ENCODE measurements at regions not wholly inside any gene's neighbourhood (a gene's known extent, or its start where the extent isn't known, plus 50 kb on each side); places are given as distances from the start of the nearest gene placed in this dataset.

DNA sequence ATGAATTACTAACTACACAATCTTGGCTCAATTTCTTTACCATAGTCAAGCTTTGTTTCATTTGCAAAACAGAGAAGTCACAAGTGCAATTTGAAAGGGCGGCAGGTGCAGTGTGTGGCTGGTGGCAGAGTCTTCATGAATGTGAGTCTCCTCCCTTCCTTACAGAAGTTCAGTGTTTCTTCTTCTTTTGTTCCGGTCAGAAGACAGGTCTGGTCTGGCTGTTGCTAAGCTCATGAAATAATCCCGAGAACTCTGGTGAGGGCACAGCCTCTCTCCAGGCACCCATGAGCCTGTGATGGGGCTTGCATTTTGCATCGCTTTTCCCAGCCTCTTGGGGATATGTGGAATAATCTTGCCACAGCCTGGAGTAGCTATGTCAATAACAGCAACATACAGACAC, 824.8 kb upstream of the SALL3 start:
- no peak for TF ChIP-seq CTCF (IDR thresholded peaks at IDR 0.05)
- DNase-seq (ENCODE audit: low spot score) = no peak
- no peak for ATAC-seq (ENCODE audit: low FRiP score)

DNA sequence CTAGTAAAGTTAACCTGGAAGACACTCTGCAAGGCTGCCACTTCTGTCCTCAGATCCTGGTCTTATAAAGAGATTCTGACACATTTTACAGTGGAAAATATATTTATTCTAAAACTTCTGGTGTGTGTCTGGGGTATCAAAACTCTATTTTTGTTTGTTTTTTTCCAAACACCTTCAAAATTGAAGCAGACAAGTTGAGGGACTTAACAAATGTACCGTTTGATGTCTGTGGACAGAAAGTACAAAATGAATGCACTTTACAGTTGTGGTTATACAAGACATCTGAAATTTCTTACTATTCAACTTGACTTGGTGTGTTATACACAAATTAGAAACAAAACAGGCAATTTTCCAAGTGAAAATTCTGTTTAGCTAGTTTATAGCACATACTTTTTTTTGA, 823.2 kb upstream of the SALL3 start:
- ATAC-seq (ENCODE audit: low FRiP score) = no peak
- TF ChIP-seq CTCF (IDR thresholded peaks at IDR 0.05) = no peak

DNA sequence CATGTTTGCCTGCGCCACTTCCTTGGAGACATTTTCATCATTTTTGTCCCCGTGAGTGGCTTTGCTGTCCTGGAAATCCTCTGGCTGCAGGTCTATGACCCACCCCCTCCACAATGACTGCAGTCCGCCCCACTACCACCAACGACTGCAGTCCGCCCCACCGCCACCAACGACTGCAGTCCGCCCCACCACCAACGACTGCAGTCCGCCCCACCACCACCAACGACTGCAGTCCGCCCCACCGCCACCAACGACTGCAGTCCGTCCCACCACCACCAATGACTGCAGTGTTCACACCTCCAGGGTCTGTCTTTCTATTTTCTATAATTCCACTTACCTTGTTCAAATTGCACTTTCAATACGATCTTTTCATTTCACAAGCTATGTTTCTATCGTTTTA, 820.7 kb upstream of the SALL3 start:
- DNase-seq (ENCODE audit: low spot score) (no peak), ATAC-seq (ENCODE audit: low FRiP score) (no peak)
- no peak for TF ChIP-seq CTCF (IDR thresholded peaks at IDR 0.05)

More for the DNA sequence above, 823.2 kb upstream of the SALL3 start:
- no peak for DNase-seq (ENCODE audit: low spot score)

DNA sequence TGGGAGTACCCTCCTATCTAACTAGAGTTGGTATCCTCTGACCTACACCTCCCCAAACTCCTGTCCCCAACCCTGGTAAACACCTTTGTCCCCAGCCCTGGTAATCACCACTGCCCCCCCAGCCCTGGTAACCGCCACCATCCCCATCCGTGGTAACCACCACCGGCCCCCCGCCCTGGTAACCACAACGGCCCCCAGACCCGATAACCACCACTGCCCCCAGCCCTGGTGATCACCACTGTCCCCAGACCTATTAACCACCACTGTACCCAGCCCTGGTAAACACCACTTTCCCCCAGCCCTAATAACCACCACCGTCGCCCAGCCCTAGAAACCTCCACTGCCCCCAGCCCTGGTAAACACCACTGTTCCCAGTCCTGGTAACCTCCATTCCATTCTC, 820.2 kb upstream of the SALL3 start:
- ATAC-seq (ENCODE audit: low FRiP score) = no peak
- TF ChIP-seq CTCF (IDR thresholded peaks at IDR 0.05) = no peak
- DNase-seq (ENCODE audit: low spot score) = no peak

DNA sequence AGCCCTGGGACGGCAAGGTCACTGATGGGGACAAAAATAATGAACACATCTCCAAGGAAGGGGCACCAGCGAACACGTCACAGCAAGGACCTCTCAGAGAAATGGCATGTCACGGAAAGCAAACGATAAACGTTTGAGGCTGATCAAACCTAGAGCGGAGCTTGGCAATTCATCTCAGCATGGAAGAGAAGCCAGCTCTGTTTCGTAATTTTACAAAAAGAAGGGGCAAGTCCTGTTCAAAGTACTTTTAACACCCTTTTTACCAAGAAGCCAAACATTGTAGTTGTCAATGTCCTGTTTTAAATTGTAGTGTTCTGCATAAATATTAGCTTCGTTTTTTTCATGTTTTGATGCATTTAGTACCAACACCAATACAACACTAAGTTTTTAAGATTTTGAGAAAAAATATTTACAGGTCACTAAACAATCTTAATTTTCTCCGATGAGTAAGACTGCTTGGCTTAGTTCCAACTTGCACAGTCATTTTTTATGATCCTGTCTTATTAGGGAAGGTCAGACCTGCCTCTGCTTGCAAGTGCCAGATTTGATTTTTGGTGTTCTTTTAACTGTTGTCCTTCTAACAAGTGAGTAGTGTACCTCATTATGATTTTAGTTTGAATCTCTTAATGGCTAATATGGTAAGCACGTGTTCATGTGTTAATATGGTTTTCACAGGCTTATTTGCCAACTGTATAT, 818.5 kb upstream of the SALL3 start:
- DNase-seq (ENCODE audit: low spot score) = no peak
- no peak for ATAC-seq (ENCODE audit: low FRiP score)
- TF ChIP-seq CTCF (IDR thresholded peaks at IDR 0.05) = no peak

DNA sequence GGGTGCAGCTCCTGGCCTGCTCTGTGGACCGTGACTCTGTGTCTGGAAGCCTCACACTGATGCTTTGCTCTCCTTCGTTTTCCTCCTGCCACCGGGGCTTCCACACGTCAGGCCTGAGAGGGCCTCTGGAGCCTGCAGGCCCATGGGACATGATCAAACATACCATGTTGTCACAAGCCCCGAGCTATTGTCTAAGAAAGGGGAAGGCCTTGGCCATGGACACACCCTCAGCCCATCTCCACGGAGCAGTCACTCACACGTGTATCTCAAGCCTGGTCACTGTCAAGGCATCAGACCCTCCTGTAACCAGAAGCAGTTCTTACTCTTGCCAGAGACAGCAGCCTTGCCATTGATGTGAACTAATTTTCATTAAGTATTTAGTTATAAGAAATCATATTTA, 814.1 kb upstream of the SALL3 start:
- ATAC-seq (ENCODE audit: low FRiP score) (no peak), DNase-seq (ENCODE audit: low spot score) (no peak)
- no peak for TF ChIP-seq CTCF (IDR thresholded peaks at IDR 0.05)

DNA sequence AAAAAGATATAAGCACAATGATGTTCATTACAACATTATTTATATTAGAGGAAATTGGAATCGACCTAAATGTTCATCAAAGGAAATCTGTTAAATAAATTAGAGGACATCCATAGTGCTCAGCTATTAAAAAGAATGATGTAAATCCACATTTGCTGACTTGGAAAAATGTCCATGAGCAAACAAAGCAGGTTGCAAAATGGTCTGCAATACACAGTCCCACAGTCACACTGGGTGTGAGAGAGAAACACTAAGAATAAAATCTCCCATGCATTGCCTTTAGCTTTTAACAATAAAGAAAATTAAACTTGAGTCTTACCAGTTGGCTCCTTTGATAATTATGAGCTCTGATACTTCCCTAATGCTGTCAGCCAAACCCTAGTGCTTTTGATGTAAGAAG, 811.1 kb upstream of the SALL3 start:
- TF ChIP-seq CTCF (IDR thresholded peaks at IDR 0.05) = no peak
- DNase-seq (ENCODE audit: low spot score) (no peak), ATAC-seq (ENCODE audit: low FRiP score) (no peak)

Data from omental fat pad (tissue), 3 donors.